ENCODE measurements at regions not wholly inside any gene's neighbourhood (a gene's known extent, or its start where the extent isn't known, plus 50 kb on each side); places are given as distances from the start of the nearest gene placed in this dataset.

DNA sequence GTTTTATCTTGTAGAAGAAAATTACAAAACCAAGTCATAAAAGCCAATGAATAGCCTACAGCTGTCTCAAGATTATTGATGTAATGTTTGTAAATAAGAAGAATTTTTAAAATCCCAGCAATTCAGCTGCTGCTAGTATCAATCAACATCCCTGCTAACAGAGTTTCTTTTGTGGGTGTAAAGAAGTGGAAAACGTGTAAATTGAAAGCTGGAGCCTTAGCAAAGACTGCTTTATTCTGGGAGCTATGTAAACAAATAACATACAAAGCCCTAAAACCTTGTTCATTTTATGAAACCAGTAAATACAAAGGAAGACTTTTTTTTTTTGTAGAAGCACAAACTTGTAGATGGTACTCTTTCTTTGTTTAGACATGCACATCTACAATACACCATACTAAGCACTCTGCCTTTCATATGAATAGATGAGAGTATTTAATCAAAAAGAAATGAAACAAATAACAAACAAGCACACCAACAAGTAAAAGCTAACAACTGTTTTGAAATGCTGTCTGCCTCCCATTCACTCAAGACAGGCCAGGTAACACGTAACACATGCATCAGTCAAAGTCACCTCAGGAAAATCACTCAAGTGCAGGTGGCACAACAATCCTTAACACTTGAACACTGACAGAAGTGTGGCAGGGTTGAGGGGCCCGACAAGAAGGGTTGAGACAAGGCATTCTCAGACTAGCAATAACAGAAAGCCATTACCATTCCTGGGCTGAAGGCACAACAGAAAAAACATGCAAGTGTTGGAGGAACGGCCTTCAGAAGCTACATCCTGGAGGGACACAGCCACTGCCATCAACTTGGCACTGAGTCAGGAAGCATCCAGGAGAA, 1364.0 kb upstream of the SEL1L start:
- TF ChIP-seq, protein P1, sequence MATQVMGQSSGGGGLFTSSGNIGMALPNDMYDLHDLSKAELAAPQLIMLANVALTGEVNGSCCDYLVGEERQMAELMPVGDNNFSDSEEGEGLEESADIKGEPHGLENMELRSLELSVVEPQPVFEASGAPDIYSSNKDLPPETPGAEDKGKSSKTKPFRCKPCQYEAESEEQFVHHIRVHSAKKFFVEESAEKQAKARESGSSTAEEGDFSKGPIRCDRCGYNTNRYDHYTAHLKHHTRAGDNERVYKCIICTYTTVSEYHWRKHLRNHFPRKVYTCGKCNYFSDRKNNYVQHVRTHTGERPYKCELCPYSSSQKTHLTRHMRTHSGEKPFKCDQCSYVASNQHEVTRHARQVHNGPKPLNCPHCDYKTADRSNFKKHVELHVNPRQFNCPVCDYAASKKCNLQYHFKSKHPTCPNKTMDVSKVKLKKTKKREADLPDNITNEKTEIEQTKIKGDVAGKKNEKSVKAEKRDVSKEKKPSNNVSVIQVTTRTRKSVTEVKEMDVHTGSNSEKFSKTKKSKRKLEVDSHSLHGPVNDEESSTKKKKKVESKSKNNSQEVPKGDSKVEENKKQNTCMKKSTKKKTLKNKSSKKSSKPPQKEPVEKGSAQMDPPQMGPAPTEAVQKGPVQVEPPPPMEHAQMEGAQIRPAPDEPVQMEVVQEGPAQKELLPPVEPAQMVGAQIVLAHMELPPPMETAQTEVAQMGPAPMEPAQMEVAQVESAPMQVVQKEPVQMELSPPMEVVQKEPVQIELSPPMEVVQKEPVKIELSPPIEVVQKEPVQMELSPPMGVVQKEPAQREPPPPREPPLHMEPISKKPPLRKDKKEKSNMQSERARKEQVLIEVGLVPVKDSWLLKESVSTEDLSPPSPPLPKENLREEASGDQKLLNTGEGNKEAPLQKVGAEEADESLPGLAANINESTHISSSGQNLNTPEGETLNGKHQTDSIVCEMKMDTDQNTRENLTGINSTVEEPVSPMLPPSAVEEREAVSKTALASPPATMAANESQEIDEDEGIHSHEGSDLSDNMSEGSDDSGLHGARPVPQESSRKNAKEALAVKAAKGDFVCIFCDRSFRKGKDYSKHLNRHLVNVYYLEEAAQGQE (IDR thresholded peaks at IDR 0.05; ENCODE audit: unreplicated experiment) = no peak
- TF ChIP-seq, protein P2, sequence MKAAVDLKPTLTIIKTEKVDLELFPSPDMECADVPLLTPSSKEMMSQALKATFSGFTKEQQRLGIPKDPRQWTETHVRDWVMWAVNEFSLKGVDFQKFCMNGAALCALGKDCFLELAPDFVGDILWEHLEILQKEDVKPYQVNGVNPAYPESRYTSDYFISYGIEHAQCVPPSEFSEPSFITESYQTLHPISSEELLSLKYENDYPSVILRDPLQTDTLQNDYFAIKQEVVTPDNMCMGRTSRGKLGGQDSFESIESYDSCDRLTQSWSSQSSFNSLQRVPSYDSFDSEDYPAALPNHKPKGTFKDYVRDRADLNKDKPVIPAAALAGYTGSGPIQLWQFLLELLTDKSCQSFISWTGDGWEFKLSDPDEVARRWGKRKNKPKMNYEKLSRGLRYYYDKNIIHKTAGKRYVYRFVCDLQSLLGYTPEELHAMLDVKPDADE (IDR thresholded peaks at IDR 0.05) = no peak
- TF ChIP-seq, protein P3, sequence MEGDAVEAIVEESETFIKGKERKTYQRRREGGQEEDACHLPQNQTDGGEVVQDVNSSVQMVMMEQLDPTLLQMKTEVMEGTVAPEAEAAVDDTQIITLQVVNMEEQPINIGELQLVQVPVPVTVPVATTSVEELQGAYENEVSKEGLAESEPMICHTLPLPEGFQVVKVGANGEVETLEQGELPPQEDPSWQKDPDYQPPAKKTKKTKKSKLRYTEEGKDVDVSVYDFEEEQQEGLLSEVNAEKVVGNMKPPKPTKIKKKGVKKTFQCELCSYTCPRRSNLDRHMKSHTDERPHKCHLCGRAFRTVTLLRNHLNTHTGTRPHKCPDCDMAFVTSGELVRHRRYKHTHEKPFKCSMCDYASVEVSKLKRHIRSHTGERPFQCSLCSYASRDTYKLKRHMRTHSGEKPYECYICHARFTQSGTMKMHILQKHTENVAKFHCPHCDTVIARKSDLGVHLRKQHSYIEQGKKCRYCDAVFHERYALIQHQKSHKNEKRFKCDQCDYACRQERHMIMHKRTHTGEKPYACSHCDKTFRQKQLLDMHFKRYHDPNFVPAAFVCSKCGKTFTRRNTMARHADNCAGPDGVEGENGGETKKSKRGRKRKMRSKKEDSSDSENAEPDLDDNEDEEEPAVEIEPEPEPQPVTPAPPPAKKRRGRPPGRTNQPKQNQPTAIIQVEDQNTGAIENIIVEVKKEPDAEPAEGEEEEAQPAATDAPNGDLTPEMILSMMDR (conservative IDR thresholded peaks at IDR 0.05; ENCODE audit: low read depth in 2 of 2) = no peak
- TF ChIP-seq POLR2AphosphoS5 (IDR thresholded peaks at IDR 0.05; ENCODE audit: low read depth) = no peak

Measured in GM23338 (cell line).